CD1c-positive myeloid dendritic cell (primary cell): ENCODE measurements at regions not wholly inside any gene's neighbourhood (a gene's known extent, or its start where the extent isn't known, plus 50 kb on each side); places are given as distances from the start of the nearest gene placed in this dataset.

Experiments
- DNase-seq: peaks from one replicate; pipeline ENCODE4 v3.0.0-alpha.2; 2016; ENCODE audit errors: extremely low spot score

DNA sequence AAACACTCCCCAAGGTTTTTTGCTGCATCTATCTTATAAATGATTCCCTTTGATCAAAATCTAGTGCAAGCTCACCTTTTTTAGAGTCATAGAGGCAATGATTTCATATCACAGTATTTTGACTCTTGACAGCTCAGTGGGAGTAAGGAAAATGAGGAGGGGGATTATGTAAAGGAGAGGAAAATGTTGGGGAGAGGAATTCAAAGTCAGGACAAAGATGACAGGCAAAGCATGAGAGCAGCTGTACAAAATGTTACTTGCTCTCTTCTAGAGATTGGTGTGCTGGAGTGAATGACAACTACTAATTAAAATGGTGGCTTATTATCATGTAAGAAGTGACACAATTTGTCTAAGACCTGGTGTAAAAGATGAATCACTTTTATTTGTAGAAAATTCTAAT lies 644.6 kb upstream of the CHORDC1 start:
- no peak for DNase-seq

DNA sequence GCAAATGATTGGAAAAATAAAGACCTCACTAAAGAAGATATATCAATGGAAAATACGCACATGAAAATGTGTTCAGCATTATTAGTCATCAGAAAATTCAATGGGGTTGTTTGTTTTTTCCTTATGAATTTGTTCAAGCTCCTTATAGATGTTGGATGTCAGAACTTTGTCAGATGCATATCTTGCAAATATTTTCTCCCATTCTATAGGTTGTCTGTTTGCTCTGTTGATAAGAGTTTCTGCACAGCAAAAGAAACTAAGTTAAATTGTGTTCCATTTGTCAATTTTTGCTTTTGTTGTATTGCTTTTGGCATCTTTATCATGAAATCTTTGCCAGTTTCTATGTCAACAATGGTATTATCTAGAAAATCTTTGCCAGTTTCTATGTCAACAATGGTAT lies 633.9 kb upstream of the CHORDC1 start:
- no peak for DNase-seq

DNA sequence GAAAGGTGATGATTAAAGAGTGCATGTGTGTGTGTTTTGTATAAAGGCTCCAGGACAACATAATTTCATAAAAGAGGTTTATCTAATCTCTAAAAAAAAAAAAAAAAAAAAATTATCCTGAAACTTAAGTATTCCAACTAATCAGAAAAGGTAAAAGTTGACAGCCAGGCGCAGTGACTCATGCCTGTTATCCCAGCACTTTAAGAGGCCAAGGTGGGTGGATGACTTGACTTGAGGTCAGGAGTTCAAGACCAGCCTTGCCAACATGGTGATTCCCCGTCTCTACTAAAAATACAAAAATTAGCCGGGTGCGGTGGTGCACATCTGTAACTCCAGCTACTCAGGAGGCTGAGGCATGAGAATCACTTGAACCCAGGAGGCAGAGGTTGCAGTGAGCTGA lies 632.7 kb upstream of the CHORDC1 start:
- DNase-seq, result no peak

DNA sequence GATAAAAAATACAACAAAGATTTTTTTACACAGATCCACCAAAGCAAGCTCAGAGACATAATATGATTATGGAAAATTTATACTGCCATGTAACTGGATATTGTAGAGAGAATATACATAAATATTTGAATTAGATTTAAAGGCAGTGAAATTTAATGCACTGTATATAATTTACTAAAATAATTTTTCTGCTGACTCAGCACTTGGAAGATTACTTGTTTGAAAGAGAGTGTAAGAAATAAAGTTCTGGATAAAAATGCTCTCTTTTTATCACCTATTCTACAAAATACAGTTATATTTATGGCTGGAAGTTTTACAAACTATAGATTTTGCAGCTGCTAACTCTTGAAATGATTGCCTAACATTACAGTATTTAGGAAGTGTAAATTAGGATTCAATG lies 628.3 kb upstream of the CHORDC1 start:
- no peak for DNase-seq

DNA sequence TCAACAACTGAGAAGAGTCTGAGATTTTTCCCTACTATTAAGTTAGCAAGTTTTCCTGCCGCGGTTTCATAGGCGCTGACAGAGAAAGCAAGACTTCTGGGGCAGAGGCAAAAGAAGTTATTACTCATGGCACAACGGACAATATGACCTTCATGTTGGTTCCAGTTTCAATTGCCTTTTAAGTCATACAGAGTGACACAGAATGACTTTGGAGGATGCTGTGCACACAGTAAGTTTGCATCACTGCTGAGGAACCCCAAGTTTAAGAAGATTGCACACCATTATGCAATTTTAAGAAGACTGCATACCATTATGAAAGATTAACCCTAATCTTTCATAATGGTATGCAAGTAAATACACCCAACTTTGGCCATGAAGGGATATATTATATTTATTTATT lies 626.5 kb upstream of the CHORDC1 start:
- no peak for DNase-seq

DNA sequence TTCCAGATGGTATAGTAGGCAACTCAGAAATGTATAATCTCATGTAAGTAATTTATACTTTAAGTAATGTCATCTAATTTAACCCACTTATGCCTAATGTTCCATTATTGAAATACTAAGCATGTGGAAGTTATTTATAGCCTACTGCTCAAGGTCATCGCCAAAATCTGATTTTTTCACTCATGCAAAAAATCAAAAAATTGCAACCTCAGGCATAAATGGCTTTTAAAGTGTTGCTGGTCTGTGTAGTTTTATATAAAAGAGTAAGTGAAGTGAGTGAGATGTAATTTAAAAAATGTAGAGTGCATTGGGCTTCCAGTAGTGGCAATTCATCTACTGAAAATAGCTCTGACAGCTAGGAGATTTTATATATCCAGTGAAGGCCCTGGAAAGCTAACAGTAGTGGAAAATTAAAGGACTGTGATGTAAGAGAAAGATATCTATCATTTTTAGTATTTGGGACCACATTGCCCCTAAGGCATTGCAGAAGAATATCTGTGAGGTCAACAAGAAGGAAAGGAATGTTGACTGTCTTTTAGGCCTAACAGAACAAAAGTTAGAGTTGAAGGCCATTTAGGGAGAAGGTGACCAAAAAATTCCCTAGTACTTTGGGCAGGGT lies 624.5 kb upstream of the CHORDC1 start:
- no peak for DNase-seq

DNA sequence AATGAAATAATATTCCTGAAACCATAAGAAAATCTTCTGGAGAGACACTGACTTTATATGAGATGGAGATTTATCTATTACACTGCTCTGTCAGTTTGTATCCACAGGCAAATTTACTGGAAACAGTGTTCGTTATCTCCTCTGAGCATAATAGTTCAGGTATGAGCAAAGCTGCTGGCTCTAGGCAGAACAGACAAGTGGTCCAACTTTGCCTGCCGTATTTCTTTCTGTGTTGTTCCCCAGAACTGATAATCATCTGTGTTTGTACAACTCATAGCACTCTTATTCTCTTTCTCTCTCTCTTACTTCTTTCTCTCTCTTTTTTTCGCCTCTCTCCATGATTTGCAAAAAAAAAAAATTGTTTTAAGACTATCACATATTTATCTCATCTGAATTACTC lies 623.8 kb upstream of the CHORDC1 start:
- DNase-seq, result no peak

DNA sequence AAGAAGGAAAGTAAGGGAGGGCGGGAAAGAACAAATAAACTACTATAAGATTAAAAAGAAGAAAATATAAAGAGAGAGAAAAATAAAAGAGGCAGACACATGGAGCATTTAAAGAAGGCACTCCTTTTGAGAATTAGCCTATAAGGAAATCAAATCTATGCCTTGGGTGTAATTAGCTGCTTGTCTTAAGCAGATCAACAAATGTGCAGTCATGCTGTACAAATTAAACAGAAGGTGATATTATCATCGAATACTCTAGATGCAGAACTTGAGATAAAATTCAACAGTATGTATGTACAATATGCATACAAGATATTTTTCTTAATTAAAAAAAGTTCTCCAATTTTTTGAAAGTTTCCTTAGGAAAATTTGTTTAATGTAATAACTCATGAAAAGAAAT lies 623.0 kb upstream of the CHORDC1 start:
- DNase-seq, result no peak

DNA sequence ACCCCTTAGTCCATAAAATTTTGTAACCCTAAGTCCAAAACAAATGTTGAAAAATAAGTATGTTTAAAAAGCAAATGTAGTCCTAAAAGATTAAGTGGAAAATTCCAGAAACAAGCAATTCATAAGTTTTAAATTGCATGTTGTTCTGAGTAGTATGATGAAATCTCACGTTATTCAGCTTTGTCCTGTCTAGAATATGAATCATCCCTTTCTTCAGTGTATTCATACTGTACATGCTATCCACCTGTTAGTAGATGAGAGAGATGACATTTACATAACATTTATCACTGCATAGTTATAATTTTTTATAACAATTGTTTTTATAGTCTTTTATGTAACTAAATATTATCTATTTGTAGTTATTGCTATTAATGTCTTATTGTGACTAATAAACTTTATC lies 622.3 kb upstream of the CHORDC1 start:
- no peak for DNase-seq

DNA sequence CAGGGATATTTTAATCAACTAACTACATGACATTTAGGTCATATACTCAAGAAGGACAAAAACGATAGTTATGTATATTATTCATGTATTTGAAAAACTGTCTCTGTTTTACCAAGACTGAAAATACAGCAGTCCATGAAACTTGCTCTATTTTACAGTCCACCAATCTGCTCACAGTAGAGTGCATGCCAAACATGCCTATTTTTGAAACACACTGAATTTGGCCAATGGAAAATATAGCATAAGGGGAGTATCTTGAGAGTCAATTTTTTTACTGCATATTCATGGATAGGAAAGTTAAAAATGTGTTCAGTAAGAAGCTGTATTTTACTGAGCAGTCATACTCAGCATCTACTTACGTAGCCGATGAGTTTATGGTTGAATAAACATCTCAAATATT lies 621.2 kb upstream of the CHORDC1 start:
- DNase-seq, result no peak

DNA sequence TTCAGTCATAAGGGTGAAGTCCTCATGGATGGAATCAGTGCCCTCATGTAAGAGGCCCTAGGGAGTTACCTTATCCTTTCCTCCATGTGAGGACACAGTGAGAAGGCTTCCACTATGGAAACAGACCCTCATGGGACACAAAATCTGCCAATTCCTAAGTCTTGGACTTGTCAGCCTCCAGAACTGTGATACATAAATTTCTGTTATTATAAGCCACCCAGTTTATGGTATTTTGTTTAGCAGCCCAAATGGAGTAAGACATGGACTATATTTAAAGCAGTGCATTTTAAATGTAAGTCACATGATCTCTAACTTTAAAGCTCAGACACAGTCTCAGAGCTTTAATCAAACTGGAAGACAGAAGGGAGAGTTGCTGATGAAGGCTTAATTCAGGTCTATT lies 619.8 kb upstream of the CHORDC1 start:
- DNase-seq, result no peak

DNA sequence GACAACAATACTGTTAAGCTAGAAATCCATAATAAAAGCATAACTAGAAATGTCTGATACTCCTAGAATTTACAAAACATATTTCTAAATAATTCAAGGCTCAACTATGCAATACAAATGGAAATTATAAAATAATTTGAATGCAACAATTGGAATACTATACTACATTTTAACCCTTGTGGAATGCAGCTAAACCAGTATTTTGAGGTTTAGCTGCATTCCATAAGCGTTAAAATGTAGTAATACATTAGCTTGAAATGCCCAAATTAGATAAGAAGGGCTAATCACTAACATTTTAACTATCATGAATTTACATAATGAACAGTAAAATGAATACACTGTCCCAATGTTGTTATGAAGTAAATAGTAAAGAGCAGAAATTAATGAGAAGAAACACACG lies 617.2 kb upstream of the CHORDC1 start:
- no peak for DNase-seq

DNA sequence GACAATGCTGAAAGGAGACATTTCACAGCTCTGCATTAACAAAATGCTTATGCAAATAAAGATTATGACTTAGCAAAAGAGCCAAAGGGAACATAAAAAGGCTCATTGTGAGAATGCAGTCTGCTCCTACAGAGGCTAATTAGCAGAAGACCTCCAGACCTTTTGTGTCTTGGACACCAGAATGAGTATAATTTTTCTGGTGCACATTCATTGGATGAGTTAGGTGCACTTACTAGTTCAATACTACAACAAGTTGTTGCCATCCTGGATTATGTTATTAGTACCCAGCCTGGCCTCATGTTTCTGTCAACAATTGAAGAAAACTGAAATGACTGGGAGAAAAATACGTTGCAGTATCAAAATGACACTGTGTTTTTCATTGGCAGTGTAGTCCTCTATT lies 613.2 kb upstream of the CHORDC1 start:
- DNase-seq, result no peak

DNA sequence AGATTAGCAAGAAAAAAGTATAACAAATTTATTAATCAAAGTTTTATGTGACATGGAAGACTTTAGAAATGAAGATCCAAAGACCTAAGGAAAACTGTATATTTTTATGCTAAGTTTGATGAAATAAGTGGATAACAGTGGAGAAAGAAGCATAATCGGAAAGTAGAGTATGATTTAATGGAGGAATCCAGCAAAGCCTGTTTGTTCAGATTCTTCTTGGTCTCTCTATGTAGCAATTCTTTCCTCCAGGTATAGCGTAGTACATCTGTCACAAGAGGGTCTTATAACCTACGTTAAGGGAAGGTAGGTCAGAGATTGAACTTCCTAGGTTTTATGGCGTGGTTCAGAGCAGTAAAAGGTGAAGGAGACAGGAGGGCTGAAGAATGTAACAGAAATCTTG lies 600.6 kb upstream of the CHORDC1 start:
- no peak for DNase-seq

DNA sequence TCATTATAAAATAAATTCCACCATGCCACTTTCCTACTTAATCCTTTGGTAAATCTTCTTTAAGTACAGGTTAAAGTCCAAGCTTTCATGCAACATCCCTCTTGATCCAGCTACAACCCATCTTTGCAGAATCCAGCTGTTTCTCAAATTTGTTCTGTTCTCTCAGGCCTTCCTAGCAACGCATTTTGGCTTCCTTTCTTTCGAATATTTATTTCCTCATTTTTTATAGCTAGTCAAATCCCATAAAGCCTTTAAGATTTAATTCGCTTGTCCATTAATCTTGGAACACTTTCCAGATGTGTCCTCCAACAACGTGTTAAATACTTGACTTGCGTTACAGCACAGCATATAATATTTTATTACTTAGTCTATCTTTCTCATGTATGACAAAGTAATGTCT lies 600.1 kb upstream of the CHORDC1 start:
- DNase-seq, result no peak

DNA sequence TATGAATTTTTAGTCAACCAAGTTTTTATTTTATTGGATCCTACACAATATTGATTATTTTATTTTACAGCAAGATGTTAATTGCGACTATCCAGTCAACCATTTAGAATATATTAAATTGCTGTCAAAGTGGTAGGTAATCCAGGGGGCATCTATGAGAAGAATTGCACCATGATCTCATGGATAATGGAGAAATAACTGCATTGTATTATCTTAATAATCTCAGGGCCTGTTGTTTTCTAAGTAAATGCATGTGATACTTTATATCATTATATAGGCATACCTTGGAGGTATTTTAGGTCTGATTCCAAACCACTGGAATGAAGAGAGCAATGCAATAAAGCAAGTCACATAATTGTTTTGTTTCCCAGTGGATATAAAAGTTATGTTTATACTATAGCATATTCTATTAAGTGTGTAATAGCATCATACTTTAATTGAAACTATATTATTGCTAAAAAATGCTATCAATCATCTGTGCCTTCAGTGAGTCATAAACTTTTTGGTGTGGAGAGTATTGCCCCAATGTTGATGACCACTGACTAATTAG lies 595.4 kb upstream of the CHORDC1 start:
- no peak for DNase-seq

DNA sequence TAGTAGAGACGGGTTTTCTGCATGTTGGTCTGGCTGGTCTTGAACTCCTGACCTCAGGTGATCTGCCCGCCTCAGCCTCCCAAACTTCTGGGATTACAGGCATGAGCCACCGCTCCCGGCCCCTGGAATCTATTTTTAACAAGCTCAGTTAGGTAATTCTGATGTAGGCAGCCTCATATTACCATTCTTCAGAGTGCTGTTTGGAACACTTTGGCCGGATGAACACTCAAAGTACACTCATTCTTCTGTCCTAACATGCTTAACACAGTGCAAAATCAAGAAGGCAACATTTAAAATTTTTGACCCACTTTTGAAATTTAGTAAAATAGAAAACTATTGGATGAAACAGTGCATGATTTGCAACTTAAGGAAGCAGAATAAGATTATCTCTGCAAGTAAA lies 586.7 kb upstream of the CHORDC1 start:
- no peak for DNase-seq

DNA sequence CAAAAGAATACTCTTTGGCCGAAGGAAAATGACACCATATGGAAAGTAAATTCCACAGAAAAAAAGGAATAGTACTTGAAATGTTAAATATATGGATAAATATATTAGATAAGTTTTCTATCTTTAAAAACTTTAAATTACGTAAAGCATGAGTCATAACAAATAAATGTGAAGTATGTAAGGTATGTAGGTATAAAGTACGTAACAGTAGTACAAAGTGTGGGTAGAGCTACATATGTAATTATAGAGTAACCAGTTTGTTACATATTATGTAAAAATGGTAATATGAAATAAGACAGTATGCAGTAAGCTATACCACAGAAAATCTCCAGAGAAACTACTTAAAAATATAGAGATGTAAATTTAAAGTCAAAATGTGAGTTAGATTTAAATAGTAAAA lies 582.3 kb upstream of the CHORDC1 start:
- DNase-seq, result no peak

DNA sequence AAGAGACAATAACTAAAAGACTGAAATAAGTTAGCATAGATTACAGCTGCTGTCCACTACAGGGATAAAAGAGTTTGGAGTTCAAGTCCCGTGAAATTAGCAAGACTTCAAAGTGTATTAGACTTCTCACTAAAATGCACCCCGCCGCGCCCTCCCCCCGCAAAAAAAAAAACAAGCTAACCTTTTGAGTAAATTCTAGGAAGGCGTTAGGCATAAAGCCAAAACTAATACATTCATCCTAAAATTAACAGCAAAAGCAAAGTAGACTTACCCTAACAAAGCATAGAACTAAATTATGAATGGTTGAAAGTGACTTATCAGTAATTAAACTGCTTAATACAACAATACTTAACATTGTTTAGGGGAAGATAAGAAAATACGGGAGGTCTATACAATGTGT lies 581.0 kb upstream of the CHORDC1 start:
- DNase-seq, result no peak

DNA sequence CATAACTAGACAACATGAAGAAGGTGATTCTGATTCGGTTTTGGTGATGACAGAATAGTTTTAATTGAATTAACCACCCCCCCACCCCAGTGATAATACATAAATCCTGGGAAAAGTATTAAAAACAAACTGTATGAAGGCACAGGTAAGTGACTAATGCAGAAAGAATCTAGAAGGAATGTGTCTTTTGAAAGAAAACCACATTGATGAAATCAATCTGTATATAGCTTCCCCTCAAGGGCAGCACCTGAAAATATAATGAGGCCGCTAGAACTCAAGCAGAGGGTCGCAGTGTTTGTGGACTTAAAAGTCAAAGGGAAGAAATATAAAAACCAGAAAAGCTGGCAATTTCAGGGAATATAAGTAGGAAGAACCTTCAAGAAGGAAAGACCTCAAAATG lies 580.5 kb upstream of the CHORDC1 start:
- DNase-seq, result no peak

DNA sequence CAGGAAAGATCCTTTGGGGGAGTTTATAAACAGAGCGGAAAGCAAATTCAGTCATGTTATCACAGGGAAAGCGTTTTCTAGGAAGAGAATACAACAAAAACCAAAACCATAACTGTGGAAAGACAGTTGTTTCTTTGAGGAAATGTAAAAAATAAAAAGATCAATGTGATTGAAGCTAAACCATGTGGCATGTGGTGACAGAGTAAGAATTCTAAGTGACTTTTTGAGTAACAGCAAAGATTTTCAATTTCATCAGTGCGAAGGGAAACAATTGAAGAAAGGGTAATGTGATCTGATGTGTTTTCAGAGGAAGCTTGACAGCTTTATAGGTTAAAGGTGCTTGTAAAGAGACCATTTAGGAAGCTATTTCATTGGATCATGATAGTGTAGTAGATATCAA lies 575.9 kb upstream of the CHORDC1 start:
- DNase-seq, result no peak

DNA sequence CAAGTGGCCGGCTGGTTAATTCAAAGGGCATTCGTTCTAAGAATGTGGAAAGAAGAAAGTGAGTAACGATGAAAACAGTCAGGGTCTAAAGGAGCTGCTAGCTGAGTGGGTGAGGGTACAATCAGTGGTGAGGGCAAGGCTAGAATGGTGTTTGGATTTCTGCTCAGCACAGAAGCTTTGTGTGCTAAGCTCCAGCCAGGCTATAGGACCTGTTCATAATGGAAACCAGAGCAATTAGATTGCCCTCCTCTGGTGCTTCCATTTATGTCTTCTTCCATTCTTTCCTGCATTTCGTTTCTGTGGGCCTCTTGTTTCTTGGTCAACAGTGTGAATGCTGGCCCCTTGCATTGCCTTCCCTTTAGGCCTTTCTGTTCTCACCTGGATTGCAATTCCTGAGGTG lies 572.9 kb upstream of the CHORDC1 start:
- no peak for DNase-seq

DNA sequence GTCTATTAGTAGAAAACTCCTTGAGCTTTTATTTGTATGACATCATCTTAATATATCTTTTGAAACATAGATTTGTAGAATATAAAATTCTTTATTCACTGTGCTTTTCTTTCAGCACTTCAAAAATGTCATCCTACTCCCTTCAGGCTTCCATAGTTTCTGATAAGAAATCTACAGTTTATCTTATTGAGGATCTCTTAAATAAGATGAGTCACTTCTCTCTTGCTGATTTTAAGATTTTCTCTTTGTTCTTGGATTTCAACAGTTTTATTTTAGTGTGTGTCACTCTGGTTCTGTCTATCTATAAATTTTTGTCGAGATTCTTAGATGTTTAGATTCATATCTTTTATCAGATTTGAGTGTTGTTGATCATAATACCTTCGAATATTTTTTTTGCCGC lies 566.1 kb upstream of the CHORDC1 start:
- no peak for DNase-seq

DNA sequence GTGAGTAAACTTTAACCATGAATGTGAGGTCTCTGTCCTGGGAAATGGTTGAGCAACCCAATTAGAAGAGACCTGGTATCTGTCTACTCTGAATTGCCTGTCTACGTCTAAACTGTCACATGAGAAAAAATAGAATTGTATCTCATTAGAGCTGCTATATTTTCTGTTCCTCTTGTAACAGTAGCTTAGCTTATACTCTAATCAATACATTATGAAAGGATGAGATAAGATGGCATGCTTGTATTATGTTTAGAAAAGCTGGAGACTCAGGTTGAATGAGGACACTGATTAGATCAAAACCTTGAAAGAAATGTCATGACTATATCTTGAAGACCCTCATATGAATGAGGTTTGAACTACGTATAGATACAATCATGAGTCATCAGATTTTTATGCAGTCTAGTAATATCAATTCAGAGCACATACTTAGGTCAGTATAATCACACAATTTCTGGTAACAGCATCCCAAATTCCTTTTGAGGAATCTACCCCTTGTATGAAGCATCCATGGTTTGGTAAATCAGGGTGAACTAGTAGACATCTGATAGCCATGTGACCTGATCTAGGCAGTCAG lies 561.5 kb upstream of the CHORDC1 start:
- DNase-seq, result no peak
